ENCODE measurements at regions not wholly inside any gene's neighbourhood (a gene's known extent, or its start where the extent isn't known, plus 50 kb on each side); places are given as distances from the start of the nearest gene placed in this dataset.

- TF ChIP-seq TAF1 (IDR thresholded peaks at IDR 0.05; ENCODE audit: low read depth, low read length) (no peak), POU2F2 (IDR thresholded peaks at IDR 0.05; ENCODE audit: low read depth, low read length) (no peak), POLR2AphosphoS5 (IDR thresholded peaks at IDR 0.05; ENCODE audit: low read depth, low read length) (no peak), POLR2A (IDR thresholded peaks at IDR 0.05; ENCODE audit: low read depth, low read length) (no peak), SPI1 (IDR thresholded peaks at IDR 0.05; ENCODE audit: low read depth, low read length) (no peak), PAX5 (IDR thresholded peaks at IDR 0.05; ENCODE audit: insufficient read depth, low read length, severe bottlenecking) (no peak)
Measured at GRCh38 chr2:51231071-51231470, 199.1 kb upstream of the NRXN1 start.

Data from GM12891 (cell line).